ENCODE measurements at regions not wholly inside any gene's neighbourhood (a gene's known extent, or its start where the extent isn't known, plus 50 kb on each side); places are given as distances from the start of the nearest gene placed in this dataset.

DNA sequence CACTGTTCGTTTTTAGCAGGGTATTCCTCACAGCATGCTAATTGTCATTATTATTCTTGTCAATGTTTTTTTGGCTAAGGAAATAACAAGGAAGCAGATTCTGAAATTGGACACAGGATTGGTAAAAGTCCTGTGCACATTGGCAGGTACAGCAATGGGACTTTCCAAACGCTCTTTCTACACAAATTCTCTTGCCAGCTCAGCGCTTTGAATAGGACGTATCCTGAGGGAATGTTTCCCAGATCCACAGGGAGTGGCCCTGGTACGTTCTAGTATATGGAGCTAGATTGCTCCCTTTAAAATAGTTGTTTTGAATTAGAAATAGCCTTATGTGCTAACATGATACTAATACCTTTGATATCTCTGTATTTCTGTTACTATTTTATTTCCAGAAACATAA lies 82.8 kb upstream of the GRB10 start:
- TF ChIP-seq, protein P1, sequence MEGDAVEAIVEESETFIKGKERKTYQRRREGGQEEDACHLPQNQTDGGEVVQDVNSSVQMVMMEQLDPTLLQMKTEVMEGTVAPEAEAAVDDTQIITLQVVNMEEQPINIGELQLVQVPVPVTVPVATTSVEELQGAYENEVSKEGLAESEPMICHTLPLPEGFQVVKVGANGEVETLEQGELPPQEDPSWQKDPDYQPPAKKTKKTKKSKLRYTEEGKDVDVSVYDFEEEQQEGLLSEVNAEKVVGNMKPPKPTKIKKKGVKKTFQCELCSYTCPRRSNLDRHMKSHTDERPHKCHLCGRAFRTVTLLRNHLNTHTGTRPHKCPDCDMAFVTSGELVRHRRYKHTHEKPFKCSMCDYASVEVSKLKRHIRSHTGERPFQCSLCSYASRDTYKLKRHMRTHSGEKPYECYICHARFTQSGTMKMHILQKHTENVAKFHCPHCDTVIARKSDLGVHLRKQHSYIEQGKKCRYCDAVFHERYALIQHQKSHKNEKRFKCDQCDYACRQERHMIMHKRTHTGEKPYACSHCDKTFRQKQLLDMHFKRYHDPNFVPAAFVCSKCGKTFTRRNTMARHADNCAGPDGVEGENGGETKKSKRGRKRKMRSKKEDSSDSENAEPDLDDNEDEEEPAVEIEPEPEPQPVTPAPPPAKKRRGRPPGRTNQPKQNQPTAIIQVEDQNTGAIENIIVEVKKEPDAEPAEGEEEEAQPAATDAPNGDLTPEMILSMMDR (conservative IDR thresholded peaks at IDR 0.05; ENCODE audit: low read length), result no peak
- no peak for TF ChIP-seq EZH2phosphoT487 (IDR thresholded peaks at IDR 0.05; ENCODE audit: borderline replicate concordance)

Data from Loucy (cell line).